ENCODE measurements at regions not wholly inside any gene's neighbourhood (a gene's known extent, or its start where the extent isn't known, plus 50 kb on each side); places are given as distances from the start of the nearest gene placed in this dataset.

DNA sequence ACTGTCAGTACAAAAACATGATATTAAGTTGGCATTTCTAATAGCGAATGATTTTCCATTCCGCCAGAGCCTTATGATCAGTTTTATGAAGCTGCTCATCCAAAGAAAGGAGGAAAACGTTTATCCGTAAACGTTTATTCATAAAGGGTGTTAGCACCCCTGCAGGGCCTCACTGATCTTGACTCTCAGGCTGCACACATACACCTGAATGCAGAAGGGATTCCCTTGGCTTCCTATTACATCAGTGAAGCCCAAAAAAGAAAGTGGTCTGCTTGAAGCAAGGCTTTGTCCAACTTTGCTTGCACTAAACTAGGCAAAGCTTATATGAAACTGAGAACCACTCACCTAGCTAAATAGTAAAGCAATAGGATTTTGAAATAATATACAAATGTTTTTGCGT lies 659.5 kb upstream of the CADM2 start:
- Histone ChIP-seq H3K4me2 (ENCODE audit: low read length) (no peak overlapping the region), H3K27me3 (ENCODE audit: control insufficient read depth, low read length) (no peaks in the 10 kb centered on the region), H3K79me2 (ENCODE audit: control insufficient read depth, low read length) (no peaks in the 10 kb centered on the region), H3K4me1 (ENCODE audit: control insufficient read depth, low read length) (no peaks in the 10 kb centered on the region), H3K4me3 (ENCODE audit: low read length) (no peak overlapping the region), H3K9me2 (replicated peaks; ENCODE audit: control insufficient read depth, low read length) (no peaks in the 10 kb centered on the region), H3K36me3 (ENCODE audit: control insufficient read depth, low read length) (no peaks in the 10 kb centered on the region), H4K20me1 (ENCODE audit: control insufficient read depth, insufficient read depth, low read depth, low read length) (no peaks in the 10 kb centered on the region), H3F3A (ENCODE audit: control insufficient read depth, insufficient read depth) (no peaks in the 10 kb centered on the region), H3K27ac (ENCODE audit: low read depth, low read length) (no peak overlapping the region), H3K9me3 (ENCODE audit: control insufficient read depth, insufficient read depth, low read length) (no peaks in the 10 kb centered on the region)
- TF ChIP-seq EZH2phosphoT487 (IDR thresholded peaks at IDR 0.05; ENCODE audit: borderline replicate concordance, low read length): no peak
- TF ChIP-seq, protein P1, sequence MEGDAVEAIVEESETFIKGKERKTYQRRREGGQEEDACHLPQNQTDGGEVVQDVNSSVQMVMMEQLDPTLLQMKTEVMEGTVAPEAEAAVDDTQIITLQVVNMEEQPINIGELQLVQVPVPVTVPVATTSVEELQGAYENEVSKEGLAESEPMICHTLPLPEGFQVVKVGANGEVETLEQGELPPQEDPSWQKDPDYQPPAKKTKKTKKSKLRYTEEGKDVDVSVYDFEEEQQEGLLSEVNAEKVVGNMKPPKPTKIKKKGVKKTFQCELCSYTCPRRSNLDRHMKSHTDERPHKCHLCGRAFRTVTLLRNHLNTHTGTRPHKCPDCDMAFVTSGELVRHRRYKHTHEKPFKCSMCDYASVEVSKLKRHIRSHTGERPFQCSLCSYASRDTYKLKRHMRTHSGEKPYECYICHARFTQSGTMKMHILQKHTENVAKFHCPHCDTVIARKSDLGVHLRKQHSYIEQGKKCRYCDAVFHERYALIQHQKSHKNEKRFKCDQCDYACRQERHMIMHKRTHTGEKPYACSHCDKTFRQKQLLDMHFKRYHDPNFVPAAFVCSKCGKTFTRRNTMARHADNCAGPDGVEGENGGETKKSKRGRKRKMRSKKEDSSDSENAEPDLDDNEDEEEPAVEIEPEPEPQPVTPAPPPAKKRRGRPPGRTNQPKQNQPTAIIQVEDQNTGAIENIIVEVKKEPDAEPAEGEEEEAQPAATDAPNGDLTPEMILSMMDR (IDR thresholded peaks at IDR 0.05; ENCODE audit: low read depth, low read length, poor library complexity, severe bottlenecking): no peak

DNA sequence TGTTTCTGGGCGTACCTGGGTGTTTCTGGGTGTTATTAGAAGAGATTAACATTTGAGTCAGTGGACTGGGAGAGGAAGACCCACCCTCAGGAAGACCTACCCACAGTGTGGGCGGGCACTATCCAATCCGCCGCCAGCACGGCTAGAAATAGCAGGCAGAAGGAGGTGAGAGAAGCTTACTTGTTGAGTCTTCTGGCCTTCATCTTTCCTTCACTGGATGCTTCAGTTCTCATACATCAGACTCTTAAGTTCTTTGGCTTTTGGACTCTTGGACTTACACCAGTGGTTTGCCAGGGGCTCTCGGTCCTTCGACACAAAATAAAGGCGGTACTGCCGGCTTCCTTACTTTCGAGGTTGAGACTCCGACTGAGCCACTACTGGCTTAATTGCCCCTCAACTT lies 654.6 kb upstream of the CADM2 start:
- H3K27me3 ChIP-seq (ENCODE audit: control insufficient read depth, low read length): no peaks in the 10 kb centered on the region
- H3K9me3 ChIP-seq (ENCODE audit: control insufficient read depth, insufficient read depth, low read length): no peaks in the 10 kb centered on the region
- TF ChIP-seq, protein P1 (IDR thresholded peaks at IDR 0.05; ENCODE audit: low read depth, low read length, poor library complexity, severe bottlenecking): no peak
- no peak for TF ChIP-seq EZH2phosphoT487 (IDR thresholded peaks at IDR 0.05; ENCODE audit: borderline replicate concordance, low read length)

DNA sequence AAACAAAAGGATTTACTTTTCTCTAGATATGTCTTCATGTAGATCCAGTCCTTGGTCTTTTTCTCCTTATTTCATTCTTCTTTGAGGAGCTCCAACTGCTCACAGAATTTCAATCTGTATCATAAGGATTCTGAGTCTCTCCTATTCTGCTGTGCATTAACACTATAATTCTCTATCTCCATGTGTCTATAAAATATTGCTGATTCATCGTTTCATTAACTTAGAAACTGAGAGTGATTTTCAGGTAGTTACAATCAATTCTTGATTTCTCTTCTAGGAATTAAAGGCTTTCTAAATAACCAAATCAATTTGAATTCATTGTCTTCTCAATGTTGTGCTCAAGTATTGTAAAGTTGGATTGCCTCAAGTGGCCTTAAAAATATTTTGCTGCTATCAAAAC lies 651.5 kb upstream of the CADM2 start:
- Histone ChIP-seq H3K4me3 (ENCODE audit: low read length) (no peak overlapping the region), H3K27me3 (ENCODE audit: control insufficient read depth, low read length) (no peaks in the 10 kb centered on the region), H3K27ac (ENCODE audit: low read depth, low read length) (no peak overlapping the region), H3K79me2 (ENCODE audit: control insufficient read depth, low read length) (no peaks in the 10 kb centered on the region), H3F3A (ENCODE audit: control insufficient read depth, insufficient read depth) (no peaks in the 10 kb centered on the region), H3K9me3 (ENCODE audit: control insufficient read depth, insufficient read depth, low read length) (no peaks in the 10 kb centered on the region), H4K20me1 (ENCODE audit: control insufficient read depth, insufficient read depth, low read depth, low read length) (no peaks in the 10 kb centered on the region), H3K9me2 (replicated peaks; ENCODE audit: control insufficient read depth, low read length) (no peaks in the 10 kb centered on the region), H3K4me1 (ENCODE audit: control insufficient read depth, low read length) (no peaks in the 10 kb centered on the region), H3K36me3 (ENCODE audit: control insufficient read depth, low read length) (no peaks in the 10 kb centered on the region), H3K4me2 (ENCODE audit: low read length) (no peak overlapping the region)
- TF ChIP-seq, protein P1 (IDR thresholded peaks at IDR 0.05; ENCODE audit: low read depth, low read length, poor library complexity, severe bottlenecking): no peak
- no peak for TF ChIP-seq EZH2phosphoT487 (IDR thresholded peaks at IDR 0.05; ENCODE audit: borderline replicate concordance, low read length)

More for the DNA sequence above, 654.6 kb upstream of the CADM2 start:
- H3K79me2 ChIP-seq (ENCODE audit: control insufficient read depth, low read length): no peaks in the 10 kb centered on the region
- no peaks in the 10 kb centered on the region for H3K36me3 ChIP-seq (ENCODE audit: control insufficient read depth, low read length)
- no peak overlapping the region for H3K4me3 ChIP-seq (ENCODE audit: low read length)
- H3F3A ChIP-seq (ENCODE audit: control insufficient read depth, insufficient read depth): no peaks in the 10 kb centered on the region
- H3K9me2 ChIP-seq (replicated peaks; ENCODE audit: control insufficient read depth, low read length): no peaks in the 10 kb centered on the region
- H4K20me1 ChIP-seq (ENCODE audit: control insufficient read depth, insufficient read depth, low read depth, low read length): no peaks in the 10 kb centered on the region
- H3K4me2 ChIP-seq (ENCODE audit: low read length): no peak overlapping the region
- no peaks in the 10 kb centered on the region for H3K4me1 ChIP-seq (ENCODE audit: control insufficient read depth, low read length)
- H3K27ac ChIP-seq (ENCODE audit: low read depth, low read length): no peak overlapping the region

DNA sequence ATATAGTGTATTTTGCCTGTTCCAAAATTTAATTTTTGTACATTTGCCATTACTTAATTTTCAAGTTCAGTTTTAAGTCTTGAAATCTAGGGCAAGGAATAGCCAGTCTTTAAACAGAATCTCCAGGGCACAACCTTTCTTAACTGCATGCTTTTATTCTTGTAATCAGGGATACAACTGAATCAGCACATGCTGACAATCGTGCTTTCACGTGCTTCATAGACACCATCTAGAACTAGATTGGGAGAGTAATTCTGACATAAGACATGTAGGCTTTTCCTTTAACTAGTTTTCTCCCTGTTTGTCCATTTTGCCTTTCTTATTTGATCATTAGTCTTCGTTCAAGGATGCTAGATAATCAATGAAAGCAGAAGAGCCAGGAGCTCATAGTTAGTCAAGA lies 650.4 kb upstream of the CADM2 start:
- Histone ChIP-seq H3K4me2 (ENCODE audit: low read length) (no peak overlapping the region), H3K79me2 (ENCODE audit: control insufficient read depth, low read length) (no peaks in the 10 kb centered on the region), H3F3A (ENCODE audit: control insufficient read depth, insufficient read depth) (no peaks in the 10 kb centered on the region), H3K4me3 (ENCODE audit: low read length) (no peak overlapping the region), H3K27ac (ENCODE audit: low read depth, low read length) (no peak overlapping the region), H3K27me3 (ENCODE audit: control insufficient read depth, low read length) (no peaks in the 10 kb centered on the region), H4K20me1 (ENCODE audit: control insufficient read depth, insufficient read depth, low read depth, low read length) (no peaks in the 10 kb centered on the region), H3K9me2 (replicated peaks; ENCODE audit: control insufficient read depth, low read length) (no peaks in the 10 kb centered on the region), H3K9me3 (ENCODE audit: control insufficient read depth, insufficient read depth, low read length) (no peaks in the 10 kb centered on the region), H3K4me1 (ENCODE audit: control insufficient read depth, low read length) (no peaks in the 10 kb centered on the region), H3K36me3 (ENCODE audit: control insufficient read depth, low read length) (no peaks in the 10 kb centered on the region)
- TF ChIP-seq, protein P1 (IDR thresholded peaks at IDR 0.05; ENCODE audit: low read depth, low read length, poor library complexity, severe bottlenecking): no peak
- no peak for TF ChIP-seq EZH2phosphoT487 (IDR thresholded peaks at IDR 0.05; ENCODE audit: borderline replicate concordance, low read length)

Measured in DOHH2 (cell line).